ENCODE measurements at regions not wholly inside any gene's neighbourhood (a gene's known extent, or its start where the extent isn't known, plus 50 kb on each side); places are given as distances from the start of the nearest gene placed in this dataset.

DNA sequence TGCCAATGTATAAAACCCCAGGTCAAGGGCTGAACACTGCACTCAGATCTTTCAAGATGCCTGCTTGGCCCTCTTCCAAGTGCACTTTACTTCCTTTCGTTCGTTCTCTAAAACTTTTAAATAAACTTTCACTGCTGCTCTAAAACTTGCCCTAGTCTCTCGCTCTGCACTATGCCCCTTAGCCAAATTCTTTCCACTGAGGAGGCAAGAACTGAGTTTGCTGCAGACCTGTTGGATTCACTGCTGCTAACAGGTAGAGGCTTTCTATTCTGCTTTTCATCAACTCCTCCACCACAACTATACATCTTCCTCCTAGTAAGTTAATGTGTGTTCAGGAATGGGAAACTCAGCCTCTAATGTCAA, 467.9 kb downstream of the MBD2 start:
- TF ChIP-seq CTCF (IDR thresholded peaks at IDR 0.05): no peak
- no peak for TF ChIP-seq POLR2A (IDR thresholded peaks at IDR 0.05)
- TF ChIP-seq EP300 (IDR thresholded peaks at IDR 0.05): no peak
